ENCODE measurements at regions not wholly inside any gene's neighbourhood (a gene's known extent, or its start where the extent isn't known, plus 50 kb on each side); places are given as distances from the start of the nearest gene placed in this dataset.
"Not testable (repeated sequence)": the region's sequence is repeated elsewhere in the genome, so short reads cannot be mapped to it uniquely, and the experiment has no call there.

GRCh38 chr3:193927413-193928206 is 208.3 kb upstream of the HES1 start:
- DNase-seq (ENCODE audit: low read depth), result not testable (repeated sequence)

DNA sequence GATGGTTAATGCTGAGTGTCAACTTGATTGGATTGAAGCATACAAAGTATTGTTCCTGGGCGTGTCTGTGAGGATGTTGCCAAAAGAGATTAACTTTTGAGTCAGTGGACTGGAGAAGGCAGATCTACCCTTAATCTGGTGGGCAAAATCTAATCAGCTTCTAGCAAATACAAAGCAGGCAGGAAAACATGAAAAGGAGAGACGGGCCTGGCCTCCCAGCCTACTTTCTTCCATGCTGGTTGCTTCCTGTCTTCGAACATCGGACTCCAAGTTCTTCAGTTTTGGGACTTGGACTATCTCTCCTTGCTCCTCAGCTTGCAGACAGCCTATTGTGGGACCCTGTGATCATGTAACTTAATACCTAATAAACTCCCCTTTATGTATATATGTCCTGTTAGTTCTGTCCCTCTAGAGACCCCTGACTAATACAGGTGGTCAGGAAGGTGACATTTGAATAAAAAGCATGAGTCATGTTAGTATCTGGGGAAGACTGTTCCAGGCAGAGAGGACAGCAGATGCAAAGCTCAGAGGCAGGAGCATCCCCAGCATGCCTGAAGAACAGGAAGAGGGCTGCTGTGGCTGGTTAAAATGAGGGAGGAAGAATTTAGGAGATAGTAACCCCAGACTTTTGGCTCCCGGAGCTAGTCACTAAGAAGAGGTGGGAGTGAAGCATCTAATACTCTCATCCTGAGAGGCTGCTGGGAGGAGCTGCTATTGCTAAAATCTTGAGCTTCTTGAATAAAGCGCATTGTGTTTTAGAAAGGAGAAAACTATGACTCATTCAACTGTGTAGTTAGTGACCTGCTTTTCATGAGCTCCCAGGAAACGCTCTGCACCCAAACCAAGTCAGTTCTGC is 207.4 kb upstream of the HES1 start:
- DNase-seq (ENCODE audit: low read depth), result no peak

DNA sequence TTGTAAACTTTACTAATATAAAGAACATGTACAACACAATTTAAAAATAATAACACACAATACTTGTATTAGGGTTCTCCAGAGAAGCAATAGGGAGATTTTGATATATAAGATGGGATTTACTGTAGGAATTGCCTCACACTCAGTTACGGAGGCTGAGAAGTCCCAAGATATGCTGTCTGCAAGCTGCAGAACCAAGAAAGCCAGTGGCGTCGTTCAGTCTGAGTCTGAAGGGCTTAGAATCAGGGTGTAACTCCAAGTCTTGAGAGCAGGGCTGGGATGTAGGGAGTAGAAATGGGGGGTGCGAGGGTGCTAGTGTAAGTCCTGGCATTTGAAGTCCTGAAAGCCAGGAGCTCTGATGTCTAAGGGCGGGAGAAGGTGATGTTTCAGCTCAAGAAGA is 206.6 kb upstream of the HES1 start:
- no peak for DNase-seq (ENCODE audit: low read depth)

GRCh38 chr3:193929921-193930646 is 205.9 kb upstream of the HES1 start:
- no peak for DNase-seq (ENCODE audit: low read depth)

- DNase-seq (ENCODE audit: low read depth), result no peak
These were observed 203.8 kb upstream of the HES1 start for GRCh38 chr3:193932136-193932535.

GRCh38 chr3:193932576-193932975 is 203.4 kb upstream of the HES1 start:
- DNase-seq (ENCODE audit: low read depth), result no peak

DNA sequence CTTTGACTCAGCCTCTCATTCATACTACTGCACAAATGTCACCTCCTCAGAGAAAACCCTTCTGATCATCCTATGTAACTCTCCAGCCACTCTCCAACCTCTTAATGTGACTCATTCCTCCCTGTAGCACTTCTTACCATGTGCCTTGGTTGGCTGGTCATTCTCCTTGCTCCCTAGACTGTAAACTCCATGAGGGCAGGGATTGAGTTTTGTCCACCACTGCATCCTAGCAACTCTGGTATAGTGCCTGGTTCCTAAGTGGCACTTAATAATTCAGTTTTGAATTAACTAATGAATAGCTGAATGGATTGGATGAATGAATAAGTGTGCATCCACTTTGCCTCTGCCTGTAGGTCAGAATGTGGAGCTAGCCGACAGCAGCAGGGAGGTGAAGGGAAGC is 202.5 kb upstream of the HES1 start:
- DNase-seq (ENCODE audit: low read depth), result no peak

GRCh38 chr3:193935916-193936315 is 200.0 kb upstream of the HES1 start:
- no peak for DNase-seq (ENCODE audit: low read depth)

DNA sequence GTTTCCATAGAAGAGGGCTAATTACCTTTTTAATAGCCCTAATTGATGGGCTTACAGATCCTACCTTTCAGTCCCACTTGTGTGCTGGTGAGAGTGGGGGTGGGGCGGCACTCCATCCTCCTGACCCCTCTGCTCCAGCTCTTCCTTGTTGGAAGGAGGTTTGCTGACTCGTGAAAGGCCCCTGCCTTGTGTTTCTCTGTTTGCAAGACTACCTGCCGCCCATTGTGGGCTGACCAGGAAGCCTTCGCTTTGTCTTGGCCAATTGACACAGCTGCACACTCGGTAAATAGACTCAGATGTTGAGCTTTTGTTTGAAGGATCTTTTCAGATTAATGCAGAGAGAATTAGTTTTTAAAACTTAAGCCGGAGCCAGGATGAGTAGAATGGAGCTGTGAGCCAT is 197.3 kb upstream of the HES1 start:
- DNase-seq (ENCODE audit: low read depth), result no peak

DNA sequence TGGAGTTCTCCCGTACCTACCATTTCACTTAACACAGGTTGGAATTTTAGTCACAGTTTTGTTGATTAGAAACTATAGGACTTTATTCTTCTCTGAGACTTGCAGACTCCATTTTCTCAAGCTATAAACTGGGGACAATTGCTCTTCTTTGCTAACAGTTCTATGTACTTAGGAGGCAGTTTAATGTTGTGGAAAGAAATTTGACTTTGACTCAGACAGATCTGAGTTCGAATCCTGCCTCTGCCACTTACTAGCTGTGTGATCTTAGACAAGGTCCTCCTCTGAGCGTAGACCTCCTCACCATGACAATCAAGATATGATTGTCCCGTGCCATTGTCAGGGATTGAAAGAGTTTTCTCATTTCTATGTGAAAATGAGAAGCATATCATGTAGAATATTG is 196.4 kb upstream of the HES1 start:
- DNase-seq (ENCODE audit: low read depth), result no peak

GRCh38 chr3:193940526-193940925 is 195.4 kb upstream of the HES1 start:
- DNase-seq (ENCODE audit: low read depth), result no peak

DNA sequence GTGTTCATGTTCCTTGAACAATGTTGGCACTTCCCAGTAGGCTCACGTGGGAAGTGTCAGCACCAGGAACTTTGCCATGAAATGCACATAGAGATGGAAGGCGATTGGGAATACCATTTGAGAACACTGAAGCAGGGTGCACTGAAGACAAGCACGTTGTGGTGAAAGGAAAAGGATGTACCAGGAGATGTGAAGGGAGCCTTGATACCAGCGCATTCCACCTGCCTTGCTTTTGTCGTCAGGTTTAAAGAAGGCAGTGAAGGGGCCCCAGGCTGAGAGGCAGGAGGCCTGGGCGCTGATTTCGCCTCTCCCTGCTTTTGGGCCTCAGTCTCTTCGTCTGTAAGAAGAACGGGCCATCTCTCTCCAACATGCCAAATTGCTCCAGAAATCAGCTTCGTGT is 194.5 kb upstream of the HES1 start:
- DNase-seq (ENCODE audit: low read depth), result no peak

DNA sequence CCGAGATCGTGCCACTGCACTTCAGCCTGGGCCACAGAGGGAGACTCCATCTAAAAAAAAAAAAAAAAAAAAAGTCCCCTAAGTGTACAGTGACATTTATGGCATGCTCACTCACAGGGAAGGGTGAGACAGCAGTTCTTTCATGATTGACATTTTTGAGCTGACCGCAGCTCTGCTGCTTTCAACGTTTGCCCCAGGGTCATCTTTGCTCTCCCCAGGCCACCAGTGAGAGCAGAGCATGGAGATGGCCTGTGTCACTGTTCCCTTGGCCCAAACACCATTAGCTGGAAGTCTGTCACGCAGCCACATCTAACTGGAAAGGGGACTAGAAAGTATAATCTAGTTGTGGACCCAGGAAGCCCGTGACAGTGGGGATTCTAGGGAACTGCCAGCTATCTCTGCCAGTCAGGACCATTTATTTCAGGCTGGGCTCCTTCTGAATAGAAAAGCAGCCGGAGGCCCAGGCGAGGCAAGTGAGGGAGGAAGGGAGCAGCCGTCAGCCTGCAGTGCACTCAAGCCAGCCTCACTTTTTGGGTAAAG is 193.4 kb upstream of the HES1 start:
- DNase-seq (ENCODE audit: low read depth), result no peak

- DNase-seq (ENCODE audit: low read depth), result no peak
These were observed 192.7 kb upstream of the HES1 start for GRCh38 chr3:193943200-193943599.

DNA sequence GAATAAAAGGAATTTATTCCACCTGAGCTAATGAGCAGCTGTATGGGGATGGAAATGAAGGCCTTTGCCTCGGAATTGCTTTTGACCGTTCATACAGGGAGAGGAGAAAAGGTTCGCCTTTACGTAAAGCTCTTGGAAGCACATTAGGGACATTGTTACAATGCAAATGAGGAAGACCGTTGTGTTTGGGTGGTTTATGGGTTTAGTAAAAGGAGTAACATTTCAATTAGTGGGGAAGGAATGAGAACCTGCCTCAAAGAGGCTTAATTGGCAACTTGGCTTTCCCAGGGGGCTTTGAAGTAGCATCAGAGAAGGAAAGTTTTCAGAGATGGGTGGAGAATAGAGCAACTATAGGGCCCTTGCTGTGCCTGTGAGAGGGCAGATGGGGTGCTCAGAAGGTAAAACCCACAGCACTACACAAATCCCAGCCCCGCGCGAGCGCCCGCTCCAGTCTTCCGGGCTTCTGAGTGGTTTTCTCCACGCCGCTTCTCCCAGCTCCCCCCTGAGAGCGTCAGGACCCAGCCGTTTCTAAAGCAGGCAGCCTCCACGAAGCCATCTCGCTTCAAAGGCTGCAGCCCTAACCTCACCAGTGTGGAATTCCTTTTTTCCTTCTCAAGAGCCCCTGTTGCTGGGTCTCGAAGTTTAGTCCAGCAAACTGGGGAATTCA is 192.0 kb upstream of the HES1 start:
- no peak for DNase-seq (ENCODE audit: low read depth)

DNA sequence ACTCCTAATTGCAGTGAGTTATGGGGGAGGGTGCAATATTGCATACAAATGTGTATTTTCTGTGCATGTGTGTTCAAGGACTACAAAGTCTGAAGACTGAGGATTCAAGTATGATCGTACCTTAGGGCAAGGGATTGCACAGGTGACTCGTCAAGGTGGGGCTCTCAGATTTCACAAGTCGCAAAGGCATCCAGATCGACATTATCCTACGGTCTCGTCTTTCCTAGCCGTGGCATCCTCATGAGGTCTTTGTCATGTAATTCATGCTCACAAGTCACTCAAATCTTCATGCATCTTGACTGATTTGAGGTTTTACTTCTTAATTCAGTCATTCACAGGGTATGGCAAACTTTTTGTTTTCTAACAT is 191.4 kb upstream of the HES1 start:
- DNase-seq (ENCODE audit: low read depth), result no peak

- DNase-seq (ENCODE audit: low read depth), result no peak
These were observed 190.8 kb upstream of the HES1 start for GRCh38 chr3:193945143-193945542.

DNA sequence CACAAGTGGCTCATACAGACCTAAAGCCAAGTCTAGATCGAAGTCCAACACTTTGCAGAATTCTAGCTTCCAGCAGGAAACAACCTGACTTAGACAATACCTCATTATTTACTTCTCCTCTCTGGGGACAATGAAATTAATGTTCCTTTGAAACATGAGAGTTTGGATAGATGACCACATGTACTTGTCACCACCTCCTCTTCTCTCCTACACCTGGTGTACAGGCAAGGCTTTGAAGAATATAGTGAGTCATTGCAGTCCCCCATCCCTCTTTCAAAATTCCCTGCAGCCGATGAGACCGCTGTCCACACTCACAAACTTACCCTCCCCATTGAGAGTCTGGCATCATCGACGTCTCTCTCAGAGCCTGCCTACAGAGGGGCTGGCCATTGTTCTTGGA is 189.0 kb upstream of the HES1 start:
- no peak for DNase-seq (ENCODE audit: low read depth)

- no peak for DNase-seq (ENCODE audit: low read depth)
These were observed 188.4 kb upstream of the HES1 start for GRCh38 chr3:193947596-193947995.

DNA sequence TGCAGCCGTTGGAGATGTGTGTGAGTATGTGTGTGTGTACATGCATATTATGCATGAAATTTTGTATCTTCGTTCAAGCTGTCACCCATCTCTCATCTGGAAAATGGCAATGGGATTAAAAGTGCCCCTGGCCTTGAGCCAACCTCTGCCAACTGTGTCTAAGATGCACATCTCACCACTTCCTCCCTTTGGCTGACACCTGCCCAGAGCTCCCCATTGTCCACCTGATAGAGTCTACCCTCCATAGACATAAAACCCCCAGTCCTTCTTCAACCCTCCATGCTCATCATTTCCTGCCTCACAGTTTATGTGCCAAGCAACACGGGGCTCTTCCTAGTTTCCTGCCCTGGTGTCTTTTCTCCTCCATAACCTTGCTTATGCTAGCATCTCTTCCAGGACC is 187.5 kb upstream of the HES1 start:
- no peak for DNase-seq (ENCODE audit: low read depth)

DNA sequence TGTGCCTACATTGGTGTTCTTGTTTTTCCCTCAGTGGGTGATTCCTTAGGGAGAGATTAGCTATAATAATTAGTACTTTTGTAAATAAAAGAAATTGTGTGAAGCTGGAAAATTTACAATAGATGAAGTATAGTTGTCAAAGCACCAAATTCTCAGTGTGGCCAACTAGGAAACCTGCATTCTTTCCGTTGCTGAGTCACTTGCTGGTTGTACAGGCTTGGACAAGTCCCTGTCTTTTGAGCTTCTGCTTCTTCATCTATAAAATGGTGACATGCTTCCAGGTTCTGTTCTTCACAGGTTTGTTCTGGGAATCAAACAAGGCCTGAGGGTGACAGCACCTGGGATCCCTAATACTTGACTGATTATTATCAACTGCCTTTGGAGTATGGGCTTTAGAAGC is 184.1 kb upstream of the HES1 start:
- no peak for DNase-seq (ENCODE audit: low read depth)

GRCh38 chr3:193954752-193955151 is 181.2 kb upstream of the HES1 start:
- no peak for DNase-seq (ENCODE audit: low read depth)

All from LHCN-M2 (cell line).